Ishikawa (cell line): ENCODE measurements at regions not wholly inside any gene's neighbourhood (a gene's known extent, or its start where the extent isn't known, plus 50 kb on each side); places are given as distances from the start of the nearest gene placed in this dataset.

Experiments
- EGR1 ChIP-seq: IDR thresholded peaks from 2 replicates; pipeline ENCODE4 v1.6.1; 2012
- MAX ChIP-seq: IDR thresholded peaks from 2 replicates; pipeline ENCODE4 v1.6.1; 2012
- REST ChIP-seq: IDR thresholded peaks from 2 replicates; pipeline ENCODE4 v1.6.1; 2012; ENCODE audit warnings: low read depth, mild to moderate bottlenecking
- ZBTB7A ChIP-seq: IDR thresholded peaks from 2 replicates; pipeline ENCODE4 v1.6.1; 2012; ENCODE audit warnings: low read depth

GRCh38 chr16:86998196-86999001 is 318.8 kb downstream of the C16orf95 start:
- no peak for TF ChIP-seq ZBTB7A
- no peak for TF ChIP-seq MAX
- TF ChIP-seq EGR1, result no peak
- TF ChIP-seq REST, result no peak
